ENCODE measurements at regions not wholly inside any gene's neighbourhood (a gene's known extent, or its start where the extent isn't known, plus 50 kb on each side); places are given as distances from the start of the nearest gene placed in this dataset.

DNA sequence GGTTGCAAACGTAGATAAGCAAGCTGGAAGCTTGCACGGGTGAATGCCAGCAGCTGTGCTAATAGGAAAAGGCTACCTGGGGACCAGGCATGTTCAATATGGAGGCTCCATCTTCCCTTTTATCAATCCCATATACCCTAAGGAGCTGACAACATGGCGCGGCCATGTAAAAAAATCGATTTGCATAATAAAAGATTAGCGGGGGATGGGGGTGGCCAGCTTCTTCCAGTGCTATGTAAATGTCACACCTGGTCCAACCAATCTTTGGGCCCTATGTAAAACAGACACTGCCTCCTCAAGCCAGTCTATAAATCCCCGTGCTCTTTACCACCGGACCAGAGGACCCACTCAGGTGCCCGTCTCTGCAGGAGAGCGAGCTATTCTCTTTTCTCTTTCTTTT, 128.2 kb downstream of the GPAT3 start:
- H3K36me3 ChIP-seq = no peaks in the 10 kb centered on the region
- H3K4me3 ChIP-seq = no peak overlapping the region
- TF ChIP-seq POLR2AphosphoS5 (IDR thresholded peaks at IDR 0.05) = no peak
- no peak for TF ChIP-seq CTCF (IDR thresholded peaks at IDR 0.05)
- no peak for TF ChIP-seq EP300 (IDR thresholded peaks at IDR 0.05)
- no peaks in the 10 kb centered on the region for H3K4me1 ChIP-seq
- intact Hi-C loops (cut with DNase I) = no loop called here
- H3K9me3 ChIP-seq = no peaks in the 10 kb centered on the region
- no peak overlapping the region for H3K27ac ChIP-seq
- DNase-seq = no peak
- H3K27me3 ChIP-seq = no peaks in the 10 kb centered on the region
- WGBS, 2 donors = 81 to 85% methylated on average over 10 of the region's 10 CpGs

DNA sequence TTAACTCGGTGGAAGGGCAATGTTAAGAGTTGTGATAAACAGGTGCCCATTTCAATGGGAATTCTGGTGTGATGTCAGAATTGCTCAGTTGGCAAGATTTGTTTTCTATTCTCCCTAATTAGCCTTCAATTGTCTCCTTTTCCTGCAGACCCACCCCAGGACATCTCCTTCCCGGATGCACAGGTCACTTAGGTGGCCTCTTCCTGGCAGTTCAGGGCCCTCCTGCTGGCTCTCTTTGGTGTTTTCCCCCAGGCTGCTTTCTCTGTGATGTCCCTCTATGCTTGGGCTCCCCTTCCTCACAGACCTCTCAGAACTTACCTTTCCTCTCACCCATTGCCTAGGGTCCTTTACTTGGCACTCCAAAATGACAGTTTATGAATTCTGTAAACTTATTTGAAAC, 126.3 kb downstream of the GPAT3 start:
- Histone ChIP-seq H3K4me1 (no peaks in the 10 kb centered on the region), H3K27ac (no peak overlapping the region), H3K4me3 (no peak overlapping the region), H3K9me3 (no peaks in the 10 kb centered on the region), H3K36me3 (no peaks in the 10 kb centered on the region), H3K27me3 (no peaks in the 10 kb centered on the region)
- no peak for DNase-seq
- 72 to 76% methylated on average over 2 of the region's 2 CpGs for WGBS, 2 donors
- no peak for TF ChIP-seq POLR2AphosphoS5 (IDR thresholded peaks at IDR 0.05)
- no peak for TF ChIP-seq CTCF (IDR thresholded peaks at IDR 0.05)
- intact Hi-C loops (cut with DNase I) = no loop called here

DNA sequence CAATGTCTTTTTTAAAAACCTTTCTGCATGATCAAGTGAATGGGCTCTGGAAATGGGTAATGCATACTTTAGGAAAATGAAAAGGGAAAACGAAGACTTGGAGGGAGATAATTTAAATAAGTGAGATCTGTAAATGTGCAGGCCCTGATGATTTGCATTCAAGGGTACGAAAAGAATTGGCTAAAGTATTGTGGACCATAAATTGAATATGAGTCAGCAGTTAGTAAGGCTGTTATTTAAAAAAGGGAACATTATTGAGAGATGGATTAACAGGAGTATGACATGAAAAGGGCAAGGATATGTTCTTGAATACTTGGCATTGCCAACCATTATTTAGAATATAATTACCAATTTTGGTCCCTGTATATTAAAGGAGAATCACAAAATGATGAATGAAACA, 125.5 kb downstream of the GPAT3 start:
- H3K4me3 ChIP-seq = no peak overlapping the region
- intact Hi-C loops (cut with DNase I) = no loop called here

GRCh38 chr4:83660578-83660977, 124.7 kb downstream of the GPAT3 start:
- WGBS, 2 donors = 33 to 41% methylated on average over 2 of the region's 2 CpGs
- TF ChIP-seq EP300 (IDR thresholded peaks at IDR 0.05) (no peak), POLR2A (IDR thresholded peaks at IDR 0.05) (no peak), CTCF (IDR thresholded peaks at IDR 0.05) (no peak), POLR2AphosphoS5 (IDR thresholded peaks at IDR 0.05) (no peak)
- H3K36me3 ChIP-seq = no peaks in the 10 kb centered on the region
- no peak for DNase-seq
- H3K9me3 ChIP-seq = no peaks in the 10 kb centered on the region
- no peak overlapping the region for H3K4me3 ChIP-seq
- no peaks in the 10 kb centered on the region for H3K4me1 ChIP-seq
- H3K27ac ChIP-seq = no peak overlapping the region
- H3K27me3 ChIP-seq = no peaks in the 10 kb centered on the region
- intact Hi-C loops (cut with DNase I) = no loop called here

More for the DNA sequence above, 125.5 kb downstream of the GPAT3 start:
- TF ChIP-seq EP300 (IDR thresholded peaks at IDR 0.05) = no peak
- no peak for TF ChIP-seq CTCF (IDR thresholded peaks at IDR 0.05)
- TF ChIP-seq POLR2A (IDR thresholded peaks at IDR 0.05) = no peak
- TF ChIP-seq POLR2AphosphoS5 (IDR thresholded peaks at IDR 0.05) = no peak
- no peaks in the 10 kb centered on the region for H3K4me1 ChIP-seq
- WGBS, 2 donors = 70 to 76% methylated on average over 2 of the region's 2 CpGs
- no peaks in the 10 kb centered on the region for H3K27me3 ChIP-seq
- H3K9me3 ChIP-seq = no peaks in the 10 kb centered on the region
- H3K36me3 ChIP-seq = no peaks in the 10 kb centered on the region
- no peak overlapping the region for H3K27ac ChIP-seq
- DNase-seq = no peak

DNA sequence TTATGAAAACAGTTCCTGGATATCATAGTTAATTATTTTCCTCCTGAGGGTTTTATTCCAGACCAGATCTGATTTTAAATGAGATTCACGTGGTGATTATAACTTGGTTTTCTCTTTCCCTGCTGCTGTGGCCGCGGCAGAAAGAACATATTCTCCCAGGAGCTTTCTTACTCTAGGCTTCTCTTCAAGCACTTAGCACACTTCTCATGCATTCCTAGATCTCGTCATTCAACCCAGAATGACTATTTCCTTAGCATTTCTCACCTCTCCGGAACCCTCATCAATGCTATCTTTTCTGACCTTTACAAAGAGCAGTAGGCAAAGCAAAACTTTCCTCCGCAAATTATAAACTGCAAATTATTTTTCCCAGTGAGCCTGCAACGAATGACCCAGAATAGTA, 122.9 kb downstream of the GPAT3 start:
- Histone ChIP-seq H3K4me1 (no peaks in the 10 kb centered on the region), H3K27me3 (no peaks in the 10 kb centered on the region), H3K36me3 (no peaks in the 10 kb centered on the region), H3K9me3 (no peaks in the 10 kb centered on the region), H3K27ac (no peak overlapping the region), H3K4me3 (no peak overlapping the region)
- intact Hi-C loops (cut with DNase I) = no loop called here
- TF ChIP-seq EP300 (IDR thresholded peaks at IDR 0.05) (no peak), CTCF (IDR thresholded peaks at IDR 0.05) (no peak), POLR2AphosphoS5 (IDR thresholded peaks at IDR 0.05) (no peak), POLR2A (IDR thresholded peaks at IDR 0.05) (no peak)
- no peak for DNase-seq
- WGBS, 2 donors = 67 to 70% methylated on average over 7 of the region's 7 CpGs
